ENCODE measurements at regions not wholly inside any gene's neighbourhood (a gene's known extent, or its start where the extent isn't known, plus 50 kb on each side); places are given as distances from the start of the nearest gene placed in this dataset.

DNA sequence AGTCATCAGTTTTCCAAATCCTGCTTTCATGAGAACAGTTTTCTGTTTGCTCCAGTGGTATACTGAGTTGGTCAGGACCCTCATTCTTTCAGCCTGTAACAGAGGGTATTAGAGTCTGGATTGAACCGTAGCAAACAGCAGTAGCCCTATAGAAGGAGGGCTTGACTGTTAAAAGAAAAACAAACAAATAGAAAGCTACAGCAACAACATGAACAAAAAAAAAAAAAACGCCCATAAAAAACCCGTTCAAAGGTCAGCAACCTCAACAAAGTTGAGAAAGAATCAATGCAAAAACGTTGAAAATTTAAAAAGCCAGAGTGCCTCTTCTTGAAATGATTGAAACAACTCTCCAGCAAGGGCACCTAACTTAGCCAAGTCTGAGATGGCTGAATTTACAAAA lies 64.7 kb upstream of the UGT2B10 start:
- Histone ChIP-seq H3K4me3 (no peak overlapping the region), H3K9me3 (no peaks in the 10 kb centered on the region), H3K27me3 (no peaks in the 10 kb centered on the region), H3K27ac (peak overlapping the region; percentile 27), H3K36me3 (no peaks in the 10 kb centered on the region), H3K4me1 (no peaks in the 10 kb centered on the region), H3K9ac (ENCODE audit: low read depth in 2 of 2, low read length in 2 of 2) (peak overlapping the region in 1 of 2 donors; percentile 58)
- intact Hi-C loops (cut with DNase I): no loop called here
- DNase-seq: no peak
- TF ChIP-seq CTCF (IDR thresholded peaks at IDR 0.05): no peak

GRCh38 chr4:68765876-68766275 lies 49.9 kb upstream of the UGT2B10 start:
- H3K27me3 ChIP-seq: no peaks in the 10 kb centered on the region
- intact Hi-C loops (cut with DNase I): no loop called here
- TF ChIP-seq CTCF (IDR thresholded peaks at IDR 0.05): no peak

More at GRCh38 chr4:68765876-68766275, 49.9 kb upstream of the UGT2B10 start:
- Histone ChIP-seq H3K36me3 (no peaks in the 10 kb centered on the region), H3K9me3 (no peaks in the 10 kb centered on the region), H3K4me3 (no peak overlapping the region), H3K9ac (ENCODE audit: low read depth in 2 of 2, low read length in 2 of 2) (no peak overlapping the region), H3K27ac (no peak overlapping the region), H3K4me1 (no peaks in the 10 kb centered on the region)
- DNase-seq: no peak
